ENCODE measurements at regions not wholly inside any gene's neighbourhood (a gene's known extent, or its start where the extent isn't known, plus 50 kb on each side); places are given as distances from the start of the nearest gene placed in this dataset.

DNA sequence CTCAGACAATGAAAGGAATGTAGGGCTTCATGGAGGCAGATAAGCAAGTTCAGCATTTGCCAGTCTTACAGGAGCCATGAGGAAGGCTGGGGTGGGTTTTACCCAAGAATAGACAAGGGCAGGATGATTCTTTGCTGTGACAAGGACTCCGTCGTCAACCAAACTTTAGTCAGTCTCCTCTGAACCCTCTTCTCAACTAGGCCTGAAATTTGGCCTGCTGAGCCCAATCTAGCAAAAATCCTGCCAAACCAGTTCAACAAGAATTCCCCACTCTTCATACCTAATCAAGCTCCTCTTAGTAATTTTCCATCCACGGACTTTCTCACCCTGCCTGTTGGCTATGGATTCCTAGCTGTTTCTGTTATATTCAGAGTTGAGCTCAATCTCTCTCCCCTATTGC lies 280.5 kb downstream of the TBL1XR1 start:
- ChIA-PET CTCF (ENCODE audit: unreplicated experiment) (no interaction called here), POLR2A (no interaction called here)
- no TSS peak for BruUV-seq (replicated peaks)
- H3K36me3 ChIP-seq (ENCODE audit: insufficient read depth, low read length): no peaks in the 10 kb centered on the region
- H3K4me3 ChIP-seq (ENCODE audit: low read depth, low read length, poor library complexity, severe bottlenecking): no peak overlapping the region
- H3K4me1 ChIP-seq (ENCODE audit: insufficient read depth, low read length, poor library complexity, severe bottlenecking): no peaks in the 10 kb centered on the region
- no peak for TF ChIP-seq EZH2phosphoT487 (IDR thresholded peaks at IDR 0.05; ENCODE audit: borderline replicate concordance, low read depth, low read length)
- TF ChIP-seq, protein P1, sequence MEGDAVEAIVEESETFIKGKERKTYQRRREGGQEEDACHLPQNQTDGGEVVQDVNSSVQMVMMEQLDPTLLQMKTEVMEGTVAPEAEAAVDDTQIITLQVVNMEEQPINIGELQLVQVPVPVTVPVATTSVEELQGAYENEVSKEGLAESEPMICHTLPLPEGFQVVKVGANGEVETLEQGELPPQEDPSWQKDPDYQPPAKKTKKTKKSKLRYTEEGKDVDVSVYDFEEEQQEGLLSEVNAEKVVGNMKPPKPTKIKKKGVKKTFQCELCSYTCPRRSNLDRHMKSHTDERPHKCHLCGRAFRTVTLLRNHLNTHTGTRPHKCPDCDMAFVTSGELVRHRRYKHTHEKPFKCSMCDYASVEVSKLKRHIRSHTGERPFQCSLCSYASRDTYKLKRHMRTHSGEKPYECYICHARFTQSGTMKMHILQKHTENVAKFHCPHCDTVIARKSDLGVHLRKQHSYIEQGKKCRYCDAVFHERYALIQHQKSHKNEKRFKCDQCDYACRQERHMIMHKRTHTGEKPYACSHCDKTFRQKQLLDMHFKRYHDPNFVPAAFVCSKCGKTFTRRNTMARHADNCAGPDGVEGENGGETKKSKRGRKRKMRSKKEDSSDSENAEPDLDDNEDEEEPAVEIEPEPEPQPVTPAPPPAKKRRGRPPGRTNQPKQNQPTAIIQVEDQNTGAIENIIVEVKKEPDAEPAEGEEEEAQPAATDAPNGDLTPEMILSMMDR (conservative IDR thresholded peaks at IDR 0.05; ENCODE audit: low read length): no peak
- no peaks in the 10 kb centered on the region for H3K9me2 ChIP-seq (ENCODE audit: insufficient read depth, low read length)
- no peaks in the 10 kb centered on the region for H3K79me2 ChIP-seq (ENCODE audit: insufficient read depth, low read depth, low read length)
- DNase-seq (ENCODE audit: low spot score): no peak
- no peak overlapping the region for H2AFZ ChIP-seq (ENCODE audit: low read length)
- H4K20me1 ChIP-seq (ENCODE audit: insufficient read depth, low read length): no peaks in the 10 kb centered on the region
- no peak overlapping the region for H3K4me2 ChIP-seq (ENCODE audit: low read length)
- no peak overlapping the region for H3K27ac ChIP-seq (ENCODE audit: low read depth, low read length, poor library complexity, severe bottlenecking)
- intact Hi-C loops (cut with micrococcal nuclease; ENCODE audit: unreplicated experiment): no loop called here
- no peaks in the 10 kb centered on the region for H3K9me3 ChIP-seq (ENCODE audit: low read length)

DNA sequence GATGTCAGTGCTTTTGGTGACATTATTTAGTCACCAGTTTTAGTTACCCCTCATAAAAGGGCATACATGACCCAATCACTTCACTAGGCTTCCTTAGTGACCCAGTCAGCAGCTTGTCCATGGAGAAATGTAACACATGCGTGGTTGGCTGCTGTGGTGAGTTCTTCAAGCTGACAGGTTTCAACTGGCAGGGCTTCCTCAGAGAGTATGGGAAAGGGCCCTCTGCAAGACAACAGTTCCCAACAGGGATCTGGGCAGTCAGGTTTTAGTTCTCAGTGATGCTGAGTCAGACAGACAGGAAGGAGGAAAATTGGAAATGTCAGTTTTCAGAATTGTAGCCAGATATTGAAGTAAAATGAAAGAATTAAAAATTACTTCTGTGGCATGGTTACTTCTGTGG lies 282.5 kb downstream of the TBL1XR1 start:
- H3K9me3 ChIP-seq (ENCODE audit: low read length): no peaks in the 10 kb centered on the region
- H2AFZ ChIP-seq (ENCODE audit: low read length): no peak overlapping the region
- H3K27ac ChIP-seq (ENCODE audit: low read depth, low read length, poor library complexity, severe bottlenecking): no peak overlapping the region
- TF ChIP-seq EZH2phosphoT487 (IDR thresholded peaks at IDR 0.05; ENCODE audit: borderline replicate concordance, low read depth, low read length): no peak
- TF ChIP-seq, protein P1 (conservative IDR thresholded peaks at IDR 0.05; ENCODE audit: low read length): no peak
- no peaks in the 10 kb centered on the region for H3K79me2 ChIP-seq (ENCODE audit: insufficient read depth, low read depth, low read length)
- ChIA-PET CTCF (ENCODE audit: unreplicated experiment) (no interaction called here), POLR2A (no interaction called here)
- intact Hi-C loops (cut with micrococcal nuclease; ENCODE audit: unreplicated experiment): no loop called here
- no peaks in the 10 kb centered on the region for H3K4me1 ChIP-seq (ENCODE audit: insufficient read depth, low read length, poor library complexity, severe bottlenecking)
- DNase-seq (ENCODE audit: low spot score): no peak
- no peak overlapping the region for H3K4me3 ChIP-seq (ENCODE audit: low read depth, low read length, poor library complexity, severe bottlenecking)
- H3K4me2 ChIP-seq (ENCODE audit: low read length): no peak overlapping the region
- H4K20me1 ChIP-seq (ENCODE audit: insufficient read depth, low read length): no peaks in the 10 kb centered on the region
- H3K36me3 ChIP-seq (ENCODE audit: insufficient read depth, low read length): no peaks in the 10 kb centered on the region
- H3K9me2 ChIP-seq (ENCODE audit: insufficient read depth, low read length): no peaks in the 10 kb centered on the region
- BruUV-seq (replicated peaks): no TSS peak

DNA sequence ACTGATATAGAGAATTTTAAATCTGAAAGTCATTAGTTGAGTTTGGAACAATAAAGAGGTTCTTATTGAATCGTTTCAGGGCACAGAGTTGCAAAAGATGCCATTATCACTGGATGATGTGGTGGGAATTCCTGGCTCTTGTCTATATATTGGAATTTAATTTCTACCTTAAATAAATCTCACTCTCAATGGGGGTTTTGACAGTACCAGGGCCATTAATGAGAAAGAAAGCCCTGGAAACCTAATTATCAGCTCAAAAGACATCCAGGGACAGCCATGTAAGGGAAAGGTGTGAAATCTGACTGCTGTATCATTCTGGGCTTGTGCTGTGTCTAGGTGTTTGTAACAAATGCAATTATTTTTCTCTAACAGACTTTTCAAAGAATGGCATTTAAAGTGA lies 285.7 kb downstream of the TBL1XR1 start:
- Histone ChIP-seq H3K36me3 (ENCODE audit: insufficient read depth, low read length) (no peaks in the 10 kb centered on the region), H3K4me3 (ENCODE audit: low read depth, low read length, poor library complexity, severe bottlenecking) (no peak overlapping the region), H3K79me2 (ENCODE audit: insufficient read depth, low read depth, low read length) (no peaks in the 10 kb centered on the region), H3K4me2 (ENCODE audit: low read length) (no peak overlapping the region), H2AFZ (ENCODE audit: low read length) (no peak overlapping the region), H3K27ac (ENCODE audit: low read depth, low read length, poor library complexity, severe bottlenecking) (no peak overlapping the region), H3K4me1 (ENCODE audit: insufficient read depth, low read length, poor library complexity, severe bottlenecking) (no peaks in the 10 kb centered on the region), H4K20me1 (ENCODE audit: insufficient read depth, low read length) (no peaks in the 10 kb centered on the region), H3K9me3 (ENCODE audit: low read length) (no peaks in the 10 kb centered on the region), H3K9me2 (ENCODE audit: insufficient read depth, low read length) (no peaks in the 10 kb centered on the region)
- BruUV-seq (replicated peaks): no TSS peak
- POLR2A ChIA-PET: interaction anchor here (0.5 kb wide), 1 partner anchor 1829 kb away, joined by 4 read pairs; no protein-coding TSS in a partner anchor
- DNase-seq (ENCODE audit: low spot score): no peak
- TF ChIP-seq EZH2phosphoT487 (IDR thresholded peaks at IDR 0.05; ENCODE audit: borderline replicate concordance, low read depth, low read length): no peak
- TF ChIP-seq, protein P1 (conservative IDR thresholded peaks at IDR 0.05; ENCODE audit: low read length): no peak
- intact Hi-C loops (cut with micrococcal nuclease; ENCODE audit: unreplicated experiment): no loop called here
- CTCF ChIA-PET (ENCODE audit: unreplicated experiment): no interaction called here
